ENCODE measurements at regions not wholly inside any gene's neighbourhood (a gene's known extent, or its start where the extent isn't known, plus 50 kb on each side); places are given as distances from the start of the nearest gene placed in this dataset.

GRCh38 chr16:73286346-73287267, 238.7 kb upstream of the ZFHX3 start:
- Histone ChIP-seq H3K79me2 (ENCODE audit: control insufficient read depth, insufficient read depth, low read length) (no peaks in the 10 kb centered on the region), H3K9ac (ENCODE audit: insufficient read depth, low read length) (no peak overlapping the region), H3K9me3 (ENCODE audit: control insufficient read depth, insufficient read depth, low read depth, low read length) (no peaks in the 10 kb centered on the region), H3K4me1 (ENCODE audit: control insufficient read depth, extremely low read depth, insufficient read depth, low read length) (no peaks in the 10 kb centered on the region), H3K4me2 (ENCODE audit: extremely low read depth, insufficient read depth, low read length) (no peak overlapping the region), H3K36me3 (ENCODE audit: control insufficient read depth, insufficient read depth, low read length) (no peaks in the 10 kb centered on the region), H4K20me1 (ENCODE audit: control insufficient read depth, extremely low read depth, insufficient read depth, low read length) (no peaks in the 10 kb centered on the region), H2AFZ (ENCODE audit: low read length) (no peak overlapping the region), H3K27me3 (ENCODE audit: control insufficient read depth, insufficient read depth, low read length) (no peaks in the 10 kb centered on the region), H3K4me3 (replicated peaks in 1 of 4; ENCODE audit: control extremely low read depth in 1 of 4, insufficient read depth in 1 of 4, low read depth in 3 of 4, low read length in 4 of 4) (no peak overlapping the region), H3K27ac (ENCODE audit: insufficient read depth, low read length) (no peak overlapping the region)
- no peak for DNase-seq (ENCODE audit: low read depth in 2 of 2)
- no peak for TF ChIP-seq EZH2 (IDR thresholded peaks at IDR 0.05; ENCODE audit: low read length, missing control alignments)
- TF ChIP-seq CTCF (conservative IDR thresholded peaks at IDR 0.05 in 1 of 2, IDR thresholded peaks at IDR 0.05 in 1 of 2; ENCODE audit: low read depth in 1 of 2, low read length in 2 of 2) = no peak

GRCh38 chr16:73285436-73286201, 237.7 kb upstream of the ZFHX3 start:
- Histone ChIP-seq H3K9me3 (ENCODE audit: control insufficient read depth, insufficient read depth, low read depth, low read length) (no peaks in the 10 kb centered on the region), H2AFZ (ENCODE audit: low read length) (no peak overlapping the region), H3K36me3 (ENCODE audit: control insufficient read depth, insufficient read depth, low read length) (no peaks in the 10 kb centered on the region), H4K20me1 (ENCODE audit: control insufficient read depth, extremely low read depth, insufficient read depth, low read length) (no peaks in the 10 kb centered on the region), H3K27me3 (ENCODE audit: control insufficient read depth, insufficient read depth, low read length) (no peaks in the 10 kb centered on the region), H3K4me2 (ENCODE audit: extremely low read depth, insufficient read depth, low read length) (no peak overlapping the region), H3K4me3 (replicated peaks in 1 of 4; ENCODE audit: control extremely low read depth in 1 of 4, insufficient read depth in 1 of 4, low read depth in 3 of 4, low read length in 4 of 4) (no peak overlapping the region), H3K79me2 (ENCODE audit: control insufficient read depth, insufficient read depth, low read length) (no peaks in the 10 kb centered on the region), H3K9ac (ENCODE audit: insufficient read depth, low read length) (no peak overlapping the region), H3K4me1 (ENCODE audit: control insufficient read depth, extremely low read depth, insufficient read depth, low read length) (no peaks in the 10 kb centered on the region), H3K27ac (ENCODE audit: insufficient read depth, low read length) (no peak overlapping the region)
- peak in 1 of 2 donors; percentile 30 for DNase-seq (ENCODE audit: low read depth in 2 of 2)
- TF ChIP-seq CTCF (conservative IDR thresholded peaks at IDR 0.05 in 1 of 2, IDR thresholded peaks at IDR 0.05 in 1 of 2; ENCODE audit: low read depth in 1 of 2, low read length in 2 of 2) (no peak), EZH2 (IDR thresholded peaks at IDR 0.05; ENCODE audit: low read length, missing control alignments) (no peak)

DNA sequence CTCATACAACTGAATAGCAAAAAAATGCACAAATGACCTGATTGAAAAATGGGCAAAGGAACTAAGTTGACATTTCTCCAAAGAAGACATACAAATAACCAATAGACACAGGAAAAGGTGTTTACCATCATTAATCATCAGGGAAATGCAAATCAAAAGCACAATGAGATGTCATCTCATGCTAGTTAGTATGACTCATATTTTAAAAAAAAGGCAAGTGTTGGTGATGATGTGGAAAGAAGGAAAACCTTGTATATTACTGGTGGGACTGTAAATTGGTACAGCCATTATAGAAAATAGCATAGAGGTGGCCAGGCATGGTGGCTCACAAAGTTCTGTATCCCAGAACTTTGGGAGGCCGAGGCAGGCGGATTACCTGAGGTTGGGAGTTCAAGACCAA, 232.5 kb upstream of the ZFHX3 start:
- Histone ChIP-seq H3K4me2 (ENCODE audit: extremely low read depth, insufficient read depth, low read length) (no peak overlapping the region), H2AFZ (ENCODE audit: low read length) (no peak overlapping the region), H4K20me1 (ENCODE audit: control insufficient read depth, extremely low read depth, insufficient read depth, low read length) (no peaks in the 10 kb centered on the region), H3K4me1 (ENCODE audit: control insufficient read depth, extremely low read depth, insufficient read depth, low read length) (no peaks in the 10 kb centered on the region), H3K27me3 (ENCODE audit: control insufficient read depth, insufficient read depth, low read length) (no peaks in the 10 kb centered on the region), H3K36me3 (ENCODE audit: control insufficient read depth, insufficient read depth, low read length) (no peaks in the 10 kb centered on the region), H3K27ac (ENCODE audit: insufficient read depth, low read length) (no peak overlapping the region), H3K9me3 (ENCODE audit: control insufficient read depth, insufficient read depth, low read depth, low read length) (no peaks in the 10 kb centered on the region), H3K9ac (ENCODE audit: insufficient read depth, low read length) (no peak overlapping the region), H3K79me2 (ENCODE audit: control insufficient read depth, insufficient read depth, low read length) (no peaks in the 10 kb centered on the region), H3K4me3 (replicated peaks in 1 of 4; ENCODE audit: control extremely low read depth in 1 of 4, insufficient read depth in 1 of 4, low read depth in 3 of 4, low read length in 4 of 4) (no peak overlapping the region)
- no peak for DNase-seq (ENCODE audit: low read depth in 2 of 2)
- no peak for TF ChIP-seq CTCF (conservative IDR thresholded peaks at IDR 0.05 in 1 of 2, IDR thresholded peaks at IDR 0.05 in 1 of 2; ENCODE audit: low read depth in 1 of 2, low read length in 2 of 2)
- TF ChIP-seq EZH2 (IDR thresholded peaks at IDR 0.05; ENCODE audit: low read length, missing control alignments) = no peak

Data from fibroblast of lung (primary cell).